AG10803 (cell line): ENCODE measurements at regions not wholly inside any gene's neighbourhood (a gene's known extent, or its start where the extent isn't known, plus 50 kb on each side); places are given as distances from the start of the nearest gene placed in this dataset.

ENCODE experiments used
- DNase-seq: peaks from one replicate; pipeline ENCODE4 v3.0.0; 2010; ENCODE audit warnings: low read depth
- H3K4me3 ChIP-seq: 2 replicates; pipeline ENCODE4 v1.5.1; 2011; ENCODE audit warnings: mild to moderate bottlenecking, low read length, control low read depth
- CTCF ChIP-seq: conservative IDR thresholded peaks from 2 replicates; pipeline ENCODE4 v1.5.1; 2011; ENCODE audit warnings: mild to moderate bottlenecking, low read length, control low read depth, inconsistent platforms

GRCh38 chr6:111980971-111981840 is 72.7 kb upstream of the CCN6 start:
- no peak for TF ChIP-seq CTCF
- peak; percentile 85 for DNase-seq
- H3K4me3 ChIP-seq: no peak overlapping the region

- H3K4me3 ChIP-seq: no peak overlapping the region
- no peak for TF ChIP-seq CTCF
- no peak for DNase-seq
Measured at GRCh38 chr6:111982681-111983080, 71.2 kb upstream of the CCN6 start.

- no peak for DNase-seq
- no peak for TF ChIP-seq CTCF
- H3K4me3 ChIP-seq: no peak overlapping the region
Measured at GRCh38 chr6:111983193-111983592, 70.7 kb upstream of the CCN6 start.

GRCh38 chr6:111984081-111984480 is 69.8 kb upstream of the CCN6 start:
- no peak for DNase-seq
- H3K4me3 ChIP-seq: no peak overlapping the region
- TF ChIP-seq CTCF: no peak

GRCh38 chr6:111984516-111985201 is 69.2 kb upstream of the CCN6 start:
- no peak for TF ChIP-seq CTCF
- DNase-seq: no peak
- H3K4me3 ChIP-seq: no peak overlapping the region

- peak; percentile 18 for TF ChIP-seq CTCF
- DNase-seq: peak; percentile 96
- H3K4me3 ChIP-seq: no peak overlapping the region
Measured at GRCh38 chr6:111985202-111985731, 68.6 kb upstream of the CCN6 start.
